K562 (cell line): ENCODE measurements at regions not wholly inside any gene's neighbourhood (a gene's known extent, or its start where the extent isn't known, plus 50 kb on each side); places are given as distances from the start of the nearest gene placed in this dataset.

ENCODE experiments used
- ATF2 ChIP-seq: sonication (generic); formaldehyde crosslinking; IDR thresholded peaks from 2 replicates; pipeline ENCODE4 v1.8.1; 2022; ENCODE audit warnings: missing genetic modification reagents
- ATF3 ChIP-seq, 2 experiments: fragments of 450-650 bp in 1 of 2; sonication (generic) in 1 of 2; formaldehyde crosslinking in 1 of 2; IDR thresholded peaks in 1 of 2; conservative IDR thresholded peaks in 1 of 2; 2 replicates each; pipeline versions ENCODE4 v1.6.1 to v1.8.1; 2016 to 2023; ENCODE audit warnings: mild to moderate bottlenecking in 2 of 2, moderate library complexity in 2 of 2, inconsistent platforms in 1 of 2, missing genetic modification reagents in 1 of 2
- PHF20 ChIP-seq: fragments of 450-650 bp; IDR thresholded peaks from 2 replicates; pipeline ENCODE4 v1.6.1; 2018; ENCODE audit not compliant: partially characterized antibody

- TF ChIP-seq ATF3 (IDR thresholded peaks at IDR 0.05) (no peak), ATF3 (CRISPR knock-in tag; conservative IDR thresholded peaks at IDR 0.05) (no peak), PHF20 (no peak), ATF2 (CRISPR knock-in tag) (no peak)
Observed at GRCh38 chr1:228839656-228840055, 104.4 kb downstream of the RHOU start.
